HUDEP-2 (cell line): ENCODE measurements at regions not wholly inside any gene's neighbourhood (a gene's known extent, or its start where the extent isn't known, plus 50 kb on each side); places are given as distances from the start of the nearest gene placed in this dataset.
A peak's percentile ranks its signal among the peaks of the same experiment; 100 is the strongest.

Experiments used
- DNase-seq, 76 experiments: peaks; one replicate each; lab custom pipeline; 2025; ENCODE audit not compliant: unreplicated experiment in 76 of 76; lab: John Stamatoyannopoulos, UW

DNA sequence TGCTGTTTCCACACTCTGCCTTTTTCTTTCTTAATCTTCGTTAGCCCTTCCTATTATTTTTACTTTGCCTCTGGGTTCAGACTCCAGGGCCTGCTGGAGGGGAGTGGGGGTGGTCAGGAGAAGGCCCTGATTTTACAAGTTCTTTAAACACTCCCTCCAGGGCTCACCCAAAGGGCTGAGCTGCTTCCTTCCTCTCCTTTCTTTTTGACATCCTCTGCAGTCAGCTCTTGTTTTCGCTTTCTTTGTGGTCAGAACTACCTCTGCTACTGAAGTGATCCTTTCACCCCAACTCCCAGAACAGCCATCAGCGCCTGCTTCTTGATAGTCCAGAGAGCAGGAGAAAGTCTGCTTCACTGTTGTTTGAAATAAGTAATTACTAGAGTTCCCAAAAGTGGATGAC is 925.7 kb downstream of the EPHA4 start:
- DNase-seq, result no peak

DNA sequence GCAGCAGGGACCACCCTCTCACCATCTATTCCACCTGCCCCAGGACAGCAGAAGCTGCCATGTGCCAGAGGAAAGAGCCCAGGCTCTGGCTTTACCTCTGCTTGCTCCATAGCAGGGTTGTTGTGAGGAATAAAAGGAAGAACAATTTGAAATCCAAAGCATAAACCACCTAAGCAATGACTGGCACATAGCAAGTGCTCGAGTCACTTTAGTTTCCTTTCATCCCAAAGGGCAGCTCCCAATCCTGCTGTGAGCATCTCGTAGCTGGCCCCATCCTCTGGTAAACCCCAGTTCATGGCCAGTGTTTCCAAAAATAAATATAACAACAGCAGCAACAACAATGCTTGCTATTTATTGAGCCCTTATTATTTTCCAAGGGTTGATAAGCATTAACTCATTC is 923.5 kb downstream of the EPHA4 start:
- no peak for DNase-seq

DNA sequence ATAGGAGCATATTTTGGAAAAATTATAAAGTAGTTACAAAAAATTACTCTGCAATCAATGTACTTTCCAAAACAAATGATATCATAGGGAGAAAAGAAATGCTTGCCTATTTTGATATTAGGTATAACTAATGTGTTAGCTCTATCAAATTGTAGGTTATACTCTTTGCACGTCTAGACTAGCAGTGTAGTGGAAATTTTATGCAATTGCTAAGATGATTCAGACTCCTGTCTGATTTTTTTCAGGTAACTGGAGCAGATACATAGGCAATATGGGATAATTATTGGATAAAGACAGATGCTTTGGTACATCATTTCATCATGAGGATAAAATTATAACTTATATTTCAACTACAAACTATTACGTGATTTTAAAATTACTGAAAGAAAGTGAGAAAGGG is 918.3 kb downstream of the EPHA4 start:
- DNase-seq, result no peak

DNA sequence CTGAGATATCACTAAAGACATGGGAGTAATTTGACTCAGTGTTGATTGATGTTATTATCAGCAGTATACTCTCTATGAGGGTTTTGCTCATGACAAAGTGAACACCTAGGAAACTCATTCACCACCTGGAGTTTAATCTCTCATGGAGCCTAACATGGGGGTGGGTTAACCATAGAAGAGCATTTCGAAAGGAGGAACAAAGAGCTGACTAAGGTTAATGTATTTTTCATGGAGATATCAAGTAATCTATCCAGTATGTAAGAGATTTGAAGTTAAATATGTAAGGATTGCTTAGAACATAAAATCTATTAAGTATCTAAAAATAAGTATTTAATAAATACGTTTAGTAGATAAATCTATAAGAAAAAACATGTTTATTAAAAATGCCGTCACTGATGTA is 917.8 kb downstream of the EPHA4 start:
- no peak for DNase-seq

DNA sequence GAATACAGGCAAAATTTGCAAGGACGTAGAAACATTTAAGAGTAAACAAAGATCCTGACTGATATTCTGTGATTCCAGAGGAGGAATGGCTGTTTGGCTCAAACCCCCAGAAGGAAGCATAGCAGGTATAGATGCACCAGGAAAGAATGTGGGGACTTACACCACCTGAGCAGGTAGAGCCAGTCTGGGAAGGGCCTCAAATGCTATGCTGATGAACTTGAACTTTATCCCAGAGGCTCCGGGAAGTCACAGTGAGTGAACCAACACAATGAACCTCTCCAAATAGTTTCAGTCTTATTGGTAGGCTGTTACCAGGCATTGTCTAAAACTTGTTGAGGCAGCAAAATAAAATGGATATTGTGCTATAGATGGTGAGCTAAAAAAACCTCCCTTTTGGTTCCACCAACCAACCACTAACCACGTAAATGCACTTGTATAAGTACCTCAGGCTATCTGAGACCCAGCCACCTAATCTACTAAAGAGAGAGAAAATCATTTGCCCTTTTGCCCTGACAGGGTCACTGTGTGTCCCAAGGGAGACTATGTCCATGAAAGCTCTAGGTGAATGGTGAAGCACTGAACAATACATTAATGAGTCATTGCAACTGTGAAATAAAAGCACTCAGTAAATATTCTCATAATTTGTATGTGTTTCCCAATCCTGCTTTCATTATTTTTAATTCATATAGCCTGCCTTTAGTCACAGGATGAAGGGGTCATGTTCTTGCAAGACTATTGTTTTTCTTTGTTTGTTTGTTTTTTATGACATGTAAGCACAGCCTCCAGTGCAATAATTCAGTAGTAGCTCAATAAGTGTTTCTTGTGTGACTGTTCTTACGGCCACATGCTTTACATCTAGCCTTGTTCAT is 911.6 kb downstream of the EPHA4 start:
- DNase-seq, result no peak

DNA sequence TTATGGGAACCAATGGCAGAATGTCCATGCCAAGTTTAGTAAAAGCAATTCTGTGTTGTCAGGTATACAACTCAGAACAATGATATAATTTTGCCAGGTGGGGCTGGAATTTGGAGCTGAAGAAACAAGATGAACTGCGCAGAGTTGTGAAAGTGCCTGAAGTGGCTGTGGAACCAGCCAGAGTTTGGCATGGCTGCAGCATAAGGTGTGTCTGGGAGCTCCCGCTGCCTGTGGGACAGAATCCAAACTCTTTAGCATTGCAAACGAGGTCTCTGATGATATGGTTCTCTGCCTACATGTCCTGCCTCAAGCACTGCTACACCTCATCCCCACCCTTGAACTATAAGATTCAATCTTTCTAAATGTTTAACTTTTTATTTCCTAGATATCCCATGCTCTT is 909.7 kb downstream of the EPHA4 start:
- DNase-seq, result no peak

DNA sequence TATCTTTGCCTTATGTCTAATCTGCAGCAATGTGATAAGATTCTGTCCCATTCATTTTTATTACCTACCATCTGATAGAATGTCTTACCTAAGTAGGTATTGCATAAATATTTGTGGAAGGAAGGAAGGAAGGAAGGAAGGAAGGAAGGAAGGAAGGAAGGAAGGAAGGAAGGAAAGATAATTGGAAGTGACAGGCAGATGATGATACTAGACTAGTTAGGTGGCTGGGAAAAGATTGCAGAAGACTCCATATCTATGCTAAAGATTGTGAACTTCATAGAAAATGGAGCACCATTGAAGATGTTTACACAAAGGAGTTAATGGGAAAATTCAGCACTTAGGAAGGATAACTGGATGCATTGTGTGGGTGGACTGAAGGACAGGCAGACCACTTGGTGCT is 909.0 kb downstream of the EPHA4 start:
- DNase-seq, result no peak

DNA sequence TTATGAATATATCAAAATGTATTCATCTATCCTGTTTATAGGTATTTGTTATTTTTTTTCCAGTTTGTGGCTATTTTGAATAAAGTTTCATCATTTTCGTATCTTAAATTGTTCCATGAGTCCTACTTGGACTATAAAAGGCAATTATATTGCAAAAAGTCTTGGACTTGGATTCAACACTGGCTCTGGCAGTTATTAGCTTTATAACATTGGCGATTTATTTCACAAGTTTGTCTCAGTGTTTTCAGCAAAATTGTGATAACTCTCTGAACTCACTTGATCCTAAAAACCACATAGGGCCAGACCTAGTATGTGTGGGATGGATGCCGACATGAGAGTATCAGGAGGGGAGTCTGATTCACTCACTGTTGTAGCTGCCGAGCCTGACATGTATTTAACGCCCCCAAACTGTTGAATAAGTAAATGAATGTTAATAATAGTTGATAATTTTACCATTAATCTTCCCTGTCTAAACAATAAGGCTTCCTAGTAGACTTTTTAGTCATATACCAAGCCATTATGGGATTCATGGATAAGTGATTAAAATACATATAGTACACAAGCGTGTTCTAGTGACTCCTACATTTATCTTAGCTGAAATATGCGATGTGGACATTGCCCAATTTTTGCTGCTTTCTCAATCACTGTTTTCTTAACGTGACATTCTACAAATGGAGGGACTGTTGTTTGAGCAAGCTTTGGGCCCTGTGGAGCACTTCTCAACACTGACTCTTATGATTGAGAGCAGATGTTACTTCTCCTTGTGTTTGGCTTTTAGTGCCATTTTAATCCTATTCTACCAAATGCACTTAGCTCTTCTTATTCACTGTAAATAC is 907.6 kb downstream of the EPHA4 start:
- DNase-seq, result no peak

DNA sequence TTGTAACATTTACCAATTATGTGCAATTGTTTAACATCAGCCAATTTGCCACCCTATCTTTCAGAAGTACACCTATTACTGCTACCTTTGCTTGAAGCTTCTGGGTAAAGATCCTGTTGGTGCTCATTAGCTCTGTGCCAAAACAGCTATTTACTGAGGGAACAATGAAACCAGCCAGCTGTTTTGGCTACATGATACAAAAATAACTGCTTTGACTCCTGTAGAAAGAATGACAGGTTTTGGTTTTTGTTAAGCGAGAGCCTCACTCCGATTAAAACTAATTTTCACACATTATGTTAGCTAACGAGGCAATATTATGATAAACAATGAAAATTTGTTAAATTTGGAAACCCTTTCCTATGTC is 907.0 kb downstream of the EPHA4 start:
- DNase-seq, result no peak

DNA sequence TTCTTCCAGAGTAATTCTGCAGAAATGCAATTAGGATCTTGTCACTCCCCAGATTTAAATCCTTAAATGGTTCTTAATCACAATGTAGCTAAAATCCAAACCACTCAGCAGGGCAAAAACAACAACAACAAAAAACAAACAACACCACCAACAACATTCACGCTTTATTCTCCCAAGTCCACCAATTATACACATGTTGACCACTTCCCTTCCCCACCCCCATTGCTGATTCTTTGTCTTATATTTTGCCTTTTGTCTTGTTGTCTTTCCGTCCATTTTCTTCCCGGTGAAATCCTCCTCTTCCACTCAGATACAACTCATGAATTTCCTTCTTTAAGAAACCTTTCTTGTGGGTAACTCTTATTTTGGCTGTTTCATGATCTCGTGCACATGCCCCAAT is 902.8 kb downstream of the EPHA4 start:
- no peak for DNase-seq

DNA sequence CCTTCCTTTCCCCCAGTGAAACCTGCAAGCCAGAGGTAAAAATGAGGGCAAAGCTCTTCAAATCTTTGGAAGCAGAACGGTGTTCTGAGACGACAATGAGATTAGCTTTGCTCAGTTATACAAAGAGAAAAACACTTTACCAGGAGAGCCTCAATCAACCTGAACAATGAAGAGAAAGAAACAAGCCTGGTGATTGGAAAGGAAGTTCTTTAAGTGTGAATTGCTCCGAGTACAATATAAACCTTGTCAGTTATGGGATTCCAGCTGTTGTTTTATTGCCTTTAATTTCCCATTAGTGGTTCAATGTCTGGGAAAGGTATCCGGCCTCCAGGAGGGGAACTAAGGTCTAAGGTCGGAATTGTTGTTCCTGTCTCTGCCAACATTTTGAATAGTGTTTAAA is 901.6 kb downstream of the EPHA4 start:
- DNase-seq, result no peak

DNA sequence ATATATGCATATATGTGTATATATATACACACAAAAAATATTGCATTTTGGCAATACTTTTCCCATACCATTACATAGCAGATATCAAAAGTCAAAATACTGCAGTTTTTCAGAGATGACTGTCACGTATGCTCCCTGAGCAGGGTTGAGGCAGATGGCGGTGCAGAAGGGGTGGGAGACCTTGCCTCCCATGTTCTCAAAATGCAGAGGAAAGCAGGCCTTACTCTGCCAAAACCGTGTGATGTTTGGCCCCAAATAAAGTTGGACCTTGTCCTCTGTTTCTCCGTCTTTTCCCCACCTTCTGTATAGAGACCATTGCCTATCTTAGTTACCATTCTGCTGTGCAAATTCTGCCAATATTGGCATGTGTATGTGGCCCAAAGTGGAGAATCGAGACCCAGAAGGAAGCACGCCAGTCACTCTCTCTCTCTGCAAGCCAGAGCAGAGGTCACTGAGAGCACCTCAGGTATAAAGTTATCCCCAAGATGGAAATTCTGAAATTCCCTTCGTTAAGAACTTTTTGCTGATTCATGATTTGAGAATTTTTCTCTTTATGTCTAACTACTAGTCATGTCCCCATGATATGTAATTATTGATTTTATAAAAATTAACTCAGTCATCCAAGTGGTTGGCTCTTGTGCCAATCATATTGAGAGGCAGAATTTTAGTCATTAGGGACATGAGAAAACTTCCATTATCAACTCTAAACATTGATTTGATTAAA is 898.8 kb downstream of the EPHA4 start:
- no peak for DNase-seq

DNA sequence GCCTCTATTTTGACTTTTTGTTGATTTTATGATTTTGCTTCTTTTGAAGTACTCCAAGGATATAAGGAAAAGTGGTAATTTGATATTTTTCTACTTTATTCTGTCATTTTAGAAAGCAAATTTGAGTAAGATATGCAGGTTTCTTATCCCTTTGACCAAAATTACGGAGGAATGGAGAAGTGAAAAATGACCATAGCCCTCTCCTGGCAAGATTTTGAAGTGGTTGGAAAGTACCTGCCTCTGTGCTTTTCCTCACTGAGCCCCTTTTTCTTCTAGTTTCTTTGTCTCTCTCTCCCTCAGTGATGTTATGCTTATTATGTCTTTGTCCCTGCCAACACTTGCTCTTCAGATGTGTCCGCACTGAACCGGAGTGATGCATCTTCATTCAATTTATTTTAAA is 898.1 kb downstream of the EPHA4 start:
- DNase-seq, result no peak

DNA sequence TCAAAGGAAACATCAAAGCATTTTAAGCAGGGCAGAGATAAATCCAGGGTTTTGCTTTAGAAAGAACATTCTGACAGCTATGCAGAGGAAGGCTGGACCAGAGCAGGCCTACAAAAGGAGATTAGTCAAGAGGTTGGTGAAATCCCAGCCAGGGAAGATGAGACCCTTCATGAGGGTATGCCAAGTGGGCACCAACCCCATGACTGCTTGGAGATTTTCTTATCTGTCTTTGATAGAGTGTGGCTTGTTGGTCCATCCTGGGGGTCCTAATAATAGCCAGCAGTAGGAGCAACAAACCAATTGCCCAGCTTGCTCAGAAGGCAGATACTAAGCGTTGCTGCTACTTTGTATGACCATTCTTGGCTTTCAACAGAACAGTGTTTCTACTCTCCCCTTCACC is 895.4 kb downstream of the EPHA4 start:
- DNase-seq, result no peak

DNA sequence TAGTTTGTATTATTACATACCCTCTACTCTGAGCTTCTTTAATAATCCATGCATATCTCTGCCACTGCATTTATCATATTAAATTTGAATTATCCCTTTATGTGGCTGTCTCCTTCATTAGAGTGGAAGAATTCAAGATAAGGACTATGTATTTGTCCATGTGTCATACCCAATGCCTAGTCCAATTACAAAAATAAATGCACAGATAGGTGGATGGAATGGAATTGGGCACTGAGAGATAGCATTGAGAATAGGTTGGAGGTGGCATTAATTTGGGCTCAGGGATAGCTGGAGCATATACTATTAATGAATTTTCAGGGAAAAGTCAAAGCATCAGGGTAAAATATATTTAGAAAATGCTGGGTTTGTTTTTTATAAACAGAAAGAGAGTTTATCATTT is 893.2 kb downstream of the EPHA4 start:
- DNase-seq, result no peak

DNA sequence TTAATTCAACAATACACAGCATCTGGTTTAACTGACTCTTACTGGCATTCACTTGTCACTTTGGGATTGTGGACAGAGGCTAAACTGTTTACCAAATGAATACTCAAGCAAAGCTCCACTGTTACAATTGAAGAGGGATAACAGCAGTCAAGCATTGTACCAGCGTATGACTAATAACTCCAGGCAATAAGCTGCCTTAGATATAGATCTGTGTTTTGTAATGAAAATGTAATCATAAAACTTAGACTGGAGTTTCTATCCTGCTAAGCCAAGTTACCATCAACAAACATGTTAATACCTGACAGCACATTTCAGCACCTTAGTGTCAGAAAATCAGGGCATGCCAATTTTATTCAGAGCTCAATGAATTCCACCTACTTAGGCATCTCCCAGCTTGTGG is 889.5 kb downstream of the EPHA4 start:
- no peak for DNase-seq

DNA sequence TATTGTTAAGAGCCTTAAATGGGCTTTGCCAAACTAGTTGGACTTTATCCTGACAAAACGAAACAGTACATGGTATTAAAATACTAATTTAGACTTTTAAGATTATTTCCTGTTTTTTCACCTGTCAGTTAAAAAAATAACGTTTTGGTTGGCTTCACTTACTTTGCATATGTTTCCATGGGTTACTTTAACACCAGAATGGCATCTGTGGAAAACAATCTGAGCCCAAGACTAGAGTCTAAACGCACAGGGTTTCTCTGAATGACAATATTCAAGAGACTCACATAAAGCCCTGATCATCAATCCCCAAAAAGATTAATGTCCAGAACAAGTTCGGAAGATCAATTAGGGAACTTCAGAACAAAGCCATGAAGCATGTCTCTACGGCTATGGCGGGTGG is 888.0 kb downstream of the EPHA4 start:
- no peak for DNase-seq

DNA sequence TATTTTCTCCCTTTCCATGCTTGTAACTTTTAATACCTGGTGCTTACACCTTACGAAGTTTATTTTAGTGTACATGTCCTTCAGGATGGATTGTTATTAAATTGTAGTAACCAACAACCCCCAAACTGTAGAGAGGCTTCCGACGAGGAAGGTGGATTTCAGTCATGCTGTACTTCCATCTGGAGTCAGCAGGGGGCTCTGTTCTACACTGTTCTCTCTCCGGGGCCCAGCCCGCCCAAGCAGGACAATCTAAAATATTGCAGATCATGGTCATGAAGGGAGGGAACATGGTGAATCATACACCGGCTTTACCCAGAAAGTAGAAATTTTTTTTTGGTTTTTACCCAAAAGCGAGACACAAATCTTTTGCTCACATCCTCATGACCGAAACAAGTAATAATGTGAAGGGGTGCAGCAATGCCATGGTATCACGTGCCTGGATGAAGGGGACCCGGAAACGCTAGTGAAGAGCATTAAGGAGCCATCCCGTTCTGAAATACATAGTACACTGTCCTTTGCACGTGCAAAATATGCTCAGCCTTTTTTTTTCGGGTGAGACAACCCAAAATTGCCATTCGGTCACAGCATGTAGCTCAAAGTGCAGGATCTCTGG is 884.8 kb downstream of the EPHA4 start:
- peak in 47 of 76 experiments; percentile 1 to 64 (median 12) for DNase-seq

DNA sequence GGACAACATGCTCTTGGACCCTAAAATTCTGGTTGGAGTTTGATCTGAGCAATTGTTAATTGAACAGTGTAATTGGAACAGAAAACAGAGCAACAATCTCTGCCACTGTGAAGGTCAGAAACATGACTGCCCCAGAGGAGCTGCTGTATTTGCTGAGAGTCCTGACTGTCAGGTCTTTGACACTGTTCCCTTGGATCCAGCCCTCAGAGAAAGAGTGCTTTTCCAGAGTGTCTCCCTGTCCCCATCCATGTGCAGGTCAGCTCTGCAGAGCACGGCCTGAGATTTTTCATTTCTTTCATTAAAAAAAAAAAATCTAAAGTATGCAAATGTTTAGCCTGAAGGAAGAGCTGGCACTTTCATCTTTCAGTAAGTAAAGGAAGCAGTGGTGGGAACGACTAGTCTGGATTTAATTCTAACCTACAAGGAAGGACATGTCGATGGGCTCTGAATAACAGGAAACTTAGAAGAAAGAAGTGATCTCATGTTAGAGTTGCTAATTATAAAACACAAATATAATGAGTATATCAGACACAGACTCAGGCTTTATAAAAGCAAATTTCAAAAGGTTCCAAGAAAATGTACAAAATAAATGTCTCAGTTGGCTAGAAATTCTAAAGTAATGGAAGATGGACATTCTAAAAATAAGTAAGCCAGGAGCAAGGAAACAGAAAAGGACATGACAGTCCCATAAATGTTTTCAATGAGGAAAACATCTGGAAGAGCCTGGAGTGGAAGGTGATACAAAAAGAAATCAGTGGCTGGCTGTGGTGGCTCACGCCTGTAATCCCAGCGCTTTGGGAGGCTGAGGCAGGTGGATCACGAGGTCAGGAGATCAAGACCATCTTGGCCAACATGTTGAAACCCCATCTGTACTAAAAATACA is 876.5 kb downstream of the EPHA4 start:
- no peak for DNase-seq

DNA sequence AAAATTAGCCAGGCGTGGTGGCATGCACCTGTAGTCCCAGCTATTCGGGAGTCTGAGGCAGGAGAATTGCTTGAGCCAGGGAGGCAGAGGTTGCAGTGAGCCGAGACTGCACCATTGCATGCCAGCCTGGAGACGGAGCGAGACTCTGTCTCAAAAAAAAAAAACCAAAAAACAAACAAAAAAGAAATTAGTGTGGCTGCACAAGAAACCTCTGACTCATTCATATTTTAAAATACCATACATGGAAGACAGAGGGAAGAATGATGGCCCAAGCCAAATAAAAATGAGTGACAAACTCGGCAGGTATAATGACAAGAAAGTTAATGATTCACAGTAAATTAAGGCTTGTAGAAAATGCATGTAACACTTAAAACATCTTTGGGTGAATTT is 875.8 kb downstream of the EPHA4 start:
- DNase-seq, result no peak
